Mucosa of rectum (tissue), 2 donors: ENCODE measurements at regions not wholly inside any gene's neighbourhood (a gene's known extent, or its start where the extent isn't known, plus 50 kb on each side); places are given as distances from the start of the nearest gene placed in this dataset.

Source experiments
- H3K27ac ChIP-seq, 2 donors: one replicate each; pipeline ENCODE4 v1.7.0; 2013; ENCODE audit warnings: inconsistent platforms in 2 of 2, low read depth in 2 of 2, low read length in 2 of 2
- H3K27me3 ChIP-seq, 2 donors: one replicate each; pipeline ENCODE4 v1.7.0; 2013; ENCODE audit warnings: low read length in 2 of 2; ENCODE audit not compliant: control insufficient read depth in 2 of 2, insufficient read depth in 2 of 2
- H3K36me3 ChIP-seq, 2 donors: one replicate each; pipeline ENCODE4 v1.7.0; 2013; ENCODE audit warnings: low read length in 2 of 2; ENCODE audit not compliant: control insufficient read depth in 2 of 2, insufficient read depth in 2 of 2
- H3K4me1 ChIP-seq, 2 donors: one replicate each; pipeline ENCODE4 v1.7.0; 2013; ENCODE audit warnings: low read length in 2 of 2, mild to moderate bottlenecking in 1 of 2; ENCODE audit not compliant: control insufficient read depth in 2 of 2, insufficient read depth in 2 of 2
- H3K4me3 ChIP-seq, 2 donors: one replicate each; pipeline ENCODE4 v1.7.0; 2013; ENCODE audit warnings: low read length in 2 of 2
- H3K9ac ChIP-seq, 2 donors: one replicate each; pipeline ENCODE4 v1.7.0; 2013; ENCODE audit warnings: low read length in 2 of 2, low read depth in 1 of 2, mild to moderate bottlenecking in 1 of 2
- H3K9me3 ChIP-seq, 2 donors: one replicate each; pipeline ENCODE4 v1.7.0; 2013; ENCODE audit warnings: low read length in 2 of 2; ENCODE audit not compliant: control insufficient read depth in 2 of 2
- donor health status: healthy.
- donor health status: Normal muscosa, but diverticular disease.

DNA sequence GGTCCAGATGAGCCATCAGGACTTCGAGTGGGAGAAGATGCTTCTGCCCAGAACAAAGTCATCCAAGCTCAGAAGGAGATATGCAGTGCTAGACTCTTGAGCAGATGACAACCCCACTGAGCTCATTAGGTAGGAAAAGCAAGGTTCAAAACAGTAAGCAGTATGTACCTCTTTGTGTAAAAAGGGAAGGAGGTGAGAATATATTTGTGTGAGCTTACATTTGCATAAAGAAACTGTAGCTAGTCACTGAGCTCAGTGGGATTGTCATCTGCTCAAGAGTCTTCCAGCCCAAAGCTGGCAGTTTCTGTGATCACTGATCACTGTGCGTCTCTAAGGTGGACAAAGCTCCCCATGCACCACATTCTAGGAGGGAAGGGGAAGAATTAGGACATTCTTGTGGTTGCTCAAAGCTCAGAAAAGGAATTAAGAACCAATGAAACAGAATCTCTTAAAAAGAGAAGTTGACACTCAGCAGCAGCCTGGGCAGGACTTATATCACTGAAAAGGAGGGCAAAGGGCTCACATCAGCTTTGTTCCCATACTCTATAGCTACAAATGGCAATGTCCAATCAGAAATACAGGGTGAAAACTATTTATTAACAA lies 90.0 kb upstream of the MAFB start:
- no peaks in the 10 kb centered on the region for H3K27me3 ChIP-seq
- no peak overlapping the region for H3K4me3 ChIP-seq
- no peaks in the 10 kb centered on the region for H3K9me3 ChIP-seq
- H3K4me1 ChIP-seq = no peaks in the 10 kb centered on the region
- H3K36me3 ChIP-seq = no peaks in the 10 kb centered on the region
- H3K27ac ChIP-seq = no peak overlapping the region
- H3K9ac ChIP-seq = no peak overlapping the region

DNA sequence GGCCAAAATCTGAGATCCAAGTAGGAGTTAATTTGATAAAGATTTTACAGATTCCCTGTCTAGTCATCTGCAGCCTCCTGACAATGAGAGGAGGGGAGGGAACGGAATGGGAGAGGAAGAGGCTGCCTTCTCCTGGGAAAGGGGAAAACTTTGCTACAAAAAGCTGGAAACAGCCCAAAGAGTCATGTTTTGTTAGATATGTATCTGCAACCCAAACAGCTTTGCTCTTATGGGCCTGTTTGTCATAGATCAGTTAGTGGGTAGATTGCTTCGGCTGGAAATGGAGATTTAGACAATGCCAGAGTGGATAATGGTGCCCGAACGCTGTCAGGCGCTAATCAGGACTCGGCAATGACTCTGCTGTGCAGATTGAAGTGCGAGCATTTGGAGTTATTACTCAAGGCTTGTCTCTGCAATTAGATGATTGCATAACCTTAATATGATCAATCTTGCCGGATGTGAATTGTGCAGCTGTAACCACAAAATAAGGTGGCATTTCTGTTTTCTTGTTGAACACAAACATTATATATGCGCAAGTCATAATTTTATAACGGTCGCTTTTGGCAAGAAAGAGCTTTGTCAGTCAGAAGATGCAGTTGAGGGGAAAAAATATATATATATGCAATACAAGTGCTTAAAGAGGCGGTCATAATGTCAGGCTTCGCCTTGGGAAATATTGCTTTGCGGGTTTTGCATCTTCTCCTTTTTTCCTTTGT lies 92.4 kb upstream of the MAFB start:
- Histone ChIP-seq H3K9ac (no peak overlapping the region), H3K4me3 (no peak overlapping the region), H3K27ac (no peak overlapping the region), H3K36me3 (no peaks in the 10 kb centered on the region), H3K9me3 (no peaks in the 10 kb centered on the region), H3K27me3 (no peaks in the 10 kb centered on the region), H3K4me1 (no peaks in the 10 kb centered on the region)

DNA sequence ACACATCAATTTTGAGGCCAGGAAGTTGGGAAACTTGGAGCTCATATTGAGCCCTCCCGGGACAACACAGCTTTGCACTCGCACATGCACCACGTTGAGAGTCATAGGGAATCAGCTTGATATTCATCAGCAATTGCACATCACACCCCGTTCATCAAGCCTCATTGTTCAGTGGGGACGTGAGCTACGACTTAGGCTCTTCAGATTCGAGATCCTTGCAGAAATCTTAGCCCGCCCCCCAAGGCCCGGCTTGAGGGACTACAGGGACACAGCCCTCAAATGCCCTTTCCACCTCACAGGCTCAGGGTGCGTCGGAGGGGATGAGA lies 93.0 kb upstream of the MAFB start:
- H3K27me3 ChIP-seq = no peaks in the 10 kb centered on the region
- H3K9me3 ChIP-seq = no peaks in the 10 kb centered on the region
- H3K4me3 ChIP-seq = no peak overlapping the region
- no peaks in the 10 kb centered on the region for H3K4me1 ChIP-seq
- no peaks in the 10 kb centered on the region for H3K36me3 ChIP-seq
- H3K27ac ChIP-seq = no peak overlapping the region
- H3K9ac ChIP-seq = no peak overlapping the region

DNA sequence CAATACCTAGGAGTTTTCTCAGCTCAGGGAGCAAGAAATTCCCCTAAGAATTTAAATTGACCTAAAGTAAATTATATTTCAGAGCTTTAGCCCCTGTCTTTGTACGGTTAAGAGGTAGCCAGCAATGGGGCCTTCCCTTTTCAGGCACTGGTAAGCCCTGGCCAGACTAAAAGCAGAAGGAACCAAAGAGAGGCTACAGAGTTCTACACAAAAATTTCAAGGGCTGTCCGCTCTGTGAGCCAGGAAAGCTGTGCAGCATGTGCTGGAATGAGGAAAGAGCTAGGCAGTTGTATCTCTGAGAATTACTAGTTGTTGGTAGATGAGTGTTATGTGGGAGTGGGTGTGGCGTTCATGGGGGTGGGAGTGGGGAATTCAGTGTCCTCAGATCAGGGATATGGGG lies 96.3 kb upstream of the MAFB start:
- Histone ChIP-seq H3K9ac (no peak overlapping the region), H3K9me3 (no peaks in the 10 kb centered on the region), H3K27me3 (no peaks in the 10 kb centered on the region), H3K27ac (no peak overlapping the region), H3K4me3 (no peak overlapping the region), H3K4me1 (peaks cover 0 to 3% of the 10 kb centered on the region in 2 donors), H3K36me3 (no peaks in the 10 kb centered on the region)

DNA sequence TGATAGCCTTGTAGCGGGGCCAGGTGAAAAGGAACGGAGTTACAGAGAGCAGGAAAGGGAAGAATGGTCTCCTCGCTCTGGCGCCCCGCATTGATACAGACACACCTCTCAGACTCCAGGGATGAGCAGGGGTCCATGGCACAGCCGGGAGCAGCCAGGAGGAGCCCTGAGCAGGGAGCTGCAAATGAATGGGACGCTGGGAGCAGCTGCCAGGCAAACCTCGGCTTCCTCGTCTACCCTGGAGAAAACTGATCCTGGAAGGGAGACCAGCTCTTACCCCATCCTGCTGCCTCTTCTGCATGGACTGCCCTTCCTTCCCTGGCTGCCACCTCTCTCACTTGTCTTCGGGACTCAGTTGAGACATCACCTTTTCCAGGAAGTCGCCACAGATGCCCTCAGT lies 97.3 kb upstream of the MAFB start:
- H3K4me1 ChIP-seq = peaks cover 0 to 3% of the 10 kb centered on the region in 2 donors
- H3K27me3 ChIP-seq = no peaks in the 10 kb centered on the region
- H3K27ac ChIP-seq = no peak overlapping the region
- no peaks in the 10 kb centered on the region for H3K9me3 ChIP-seq
- H3K9ac ChIP-seq = no peak overlapping the region
- no peak overlapping the region for H3K4me3 ChIP-seq
- H3K36me3 ChIP-seq = no peaks in the 10 kb centered on the region

DNA sequence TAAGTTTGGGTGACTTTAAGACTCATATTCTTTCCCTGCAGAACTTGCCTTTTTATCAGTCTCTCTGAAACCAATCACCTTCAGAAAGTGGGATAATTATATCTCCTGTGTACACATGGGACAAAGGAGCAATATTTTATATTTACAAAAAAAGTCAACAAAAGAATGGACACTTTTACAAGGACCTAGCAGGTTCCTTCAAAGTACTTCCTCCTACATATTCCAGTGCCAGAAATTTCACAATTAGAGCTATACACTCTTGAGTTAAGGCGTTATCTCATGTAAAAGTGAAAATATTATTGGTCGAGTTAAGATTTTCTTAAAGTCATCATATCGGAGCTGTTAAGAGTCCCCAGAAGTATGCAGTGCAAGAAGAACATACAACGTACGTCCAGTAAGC lies 98.9 kb upstream of the MAFB start:
- Histone ChIP-seq H3K27me3 (no peaks in the 10 kb centered on the region), H3K36me3 (no peaks in the 10 kb centered on the region), H3K4me3 (no peak overlapping the region), H3K9me3 (no peaks in the 10 kb centered on the region), H3K9ac (no peak overlapping the region), H3K27ac (no peak overlapping the region), H3K4me1 (peaks cover 0 to 3% of the 10 kb centered on the region in 2 donors)

DNA sequence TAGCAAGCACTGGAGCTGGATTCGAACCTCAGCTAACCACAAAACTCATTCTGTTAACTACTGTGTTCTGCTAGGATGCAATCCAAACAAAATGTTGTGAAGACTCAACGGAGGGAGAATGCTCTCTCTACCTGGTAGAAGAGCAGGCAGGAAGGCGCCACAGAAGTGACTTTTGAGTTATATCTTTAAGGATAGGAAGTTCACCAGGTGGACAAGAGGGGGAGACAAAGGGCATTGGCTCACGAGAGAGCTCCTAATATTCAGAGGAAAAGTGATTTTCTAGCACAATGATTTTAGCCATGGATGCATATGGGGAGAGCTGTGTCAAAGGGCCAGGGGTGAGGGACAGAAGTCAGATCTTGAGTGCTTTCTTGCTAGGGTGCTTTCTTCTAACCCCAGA lies 108.4 kb upstream of the MAFB start:
- H3K9ac ChIP-seq = no peak overlapping the region
- H3K4me1 ChIP-seq = no peaks in the 10 kb centered on the region
- H3K27ac ChIP-seq = no peak overlapping the region
- no peaks in the 10 kb centered on the region for H3K27me3 ChIP-seq
- no peak overlapping the region for H3K4me3 ChIP-seq
- H3K36me3 ChIP-seq = no peaks in the 10 kb centered on the region
- H3K9me3 ChIP-seq = no peaks in the 10 kb centered on the region

DNA sequence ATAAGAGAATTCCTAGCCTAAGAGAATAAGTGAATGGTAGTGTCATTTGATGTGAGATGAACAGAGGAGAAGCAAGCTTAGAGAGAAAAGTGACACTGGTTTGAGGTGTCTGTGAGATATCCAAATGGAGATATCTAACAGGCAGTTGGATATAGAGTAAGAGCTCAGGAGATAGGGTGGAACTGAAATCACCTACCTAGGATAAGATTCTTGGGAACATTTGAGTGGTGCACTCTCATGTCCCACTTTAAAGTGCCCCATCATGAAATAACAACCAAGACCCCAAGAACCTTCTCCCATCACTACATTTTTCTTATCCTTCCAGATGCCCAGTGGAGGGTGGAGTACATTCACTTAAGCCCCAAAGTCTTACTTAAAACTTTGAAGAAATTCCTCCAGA lies 109.0 kb upstream of the MAFB start:
- no peaks in the 10 kb centered on the region for H3K9me3 ChIP-seq
- no peaks in the 10 kb centered on the region for H3K36me3 ChIP-seq
- H3K9ac ChIP-seq = no peak overlapping the region
- no peak overlapping the region for H3K4me3 ChIP-seq
- no peak overlapping the region for H3K27ac ChIP-seq
- H3K4me1 ChIP-seq = no peaks in the 10 kb centered on the region
- H3K27me3 ChIP-seq = no peaks in the 10 kb centered on the region

DNA sequence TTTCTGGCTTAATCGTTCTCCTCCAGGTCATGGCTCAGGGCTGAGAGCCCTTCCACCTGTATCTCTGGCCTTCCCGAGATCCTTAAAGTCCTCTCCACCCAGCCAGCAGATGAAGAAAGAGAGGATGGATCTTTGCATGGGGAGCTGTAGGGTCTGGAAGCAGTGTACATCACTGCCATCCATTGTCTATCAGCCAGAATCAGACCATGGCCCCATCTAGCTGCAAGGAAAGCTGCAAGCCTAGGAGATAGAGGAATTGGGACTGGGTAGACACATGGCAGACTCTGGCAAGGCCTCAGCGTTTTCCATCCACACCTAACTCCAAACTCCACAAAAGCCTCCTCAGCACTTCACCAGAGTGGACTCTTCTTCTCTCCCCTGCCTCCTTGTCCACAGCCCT lies 113.8 kb upstream of the MAFB start:
- Histone ChIP-seq H3K27me3 (peaks cover 0 to 2% of the 10 kb centered on the region in 2 donors), H3K36me3 (no peaks in the 10 kb centered on the region), H3K9ac (no peak overlapping the region), H3K4me3 (no peak overlapping the region), H3K4me1 (no peaks in the 10 kb centered on the region), H3K9me3 (no peaks in the 10 kb centered on the region), H3K27ac (no peak overlapping the region)

DNA sequence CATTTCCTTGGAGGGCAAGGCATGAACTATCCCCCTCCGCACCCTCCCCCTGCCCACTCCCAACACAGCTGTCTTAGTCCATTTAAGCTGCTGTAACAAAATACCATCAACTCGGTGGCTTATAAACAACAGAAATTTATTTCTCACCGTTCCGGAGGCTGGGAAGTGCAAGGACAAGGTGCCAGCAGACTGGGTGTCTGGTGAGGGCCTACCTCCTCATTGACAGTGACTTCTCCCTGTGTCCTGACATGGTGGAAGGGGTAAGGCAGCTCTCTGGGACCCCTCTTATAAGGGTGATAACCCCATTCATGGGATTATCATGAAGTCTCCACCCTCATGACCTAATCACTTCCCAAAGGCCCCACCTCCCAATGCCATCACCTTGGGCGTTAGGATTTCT lies 114.3 kb upstream of the MAFB start:
- H3K4me1 ChIP-seq = no peaks in the 10 kb centered on the region
- no peak overlapping the region for H3K27ac ChIP-seq
- no peak overlapping the region for H3K4me3 ChIP-seq
- H3K9me3 ChIP-seq = no peaks in the 10 kb centered on the region
- H3K36me3 ChIP-seq = no peaks in the 10 kb centered on the region
- no peak overlapping the region for H3K9ac ChIP-seq
- peaks cover 0 to 4% of the 10 kb centered on the region in 2 donors for H3K27me3 ChIP-seq
